ENCODE measurements at regions not wholly inside any gene's neighbourhood (a gene's known extent, or its start where the extent isn't known, plus 50 kb on each side); places are given as distances from the start of the nearest gene placed in this dataset.

DNA sequence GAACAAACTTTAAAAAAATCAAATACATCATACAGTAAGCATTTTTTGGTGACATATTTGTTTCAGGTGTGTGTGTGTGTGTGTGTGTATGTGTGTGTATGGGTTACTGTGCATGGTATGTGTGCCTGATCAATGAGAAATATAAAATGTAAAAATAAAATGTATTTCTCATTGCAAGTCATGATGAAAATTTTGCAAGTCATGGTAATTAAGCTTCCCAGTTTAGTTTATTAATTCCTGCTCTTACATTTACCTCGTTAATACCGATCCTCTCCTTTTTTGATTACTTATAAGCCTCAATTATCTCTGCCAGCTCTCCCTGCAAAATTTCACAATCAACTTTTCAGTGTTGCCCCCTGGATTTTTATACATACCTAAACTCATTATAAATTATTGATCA is 114.6 kb upstream of the ADGRL3 start:
- no peak overlapping the region for H3K27ac ChIP-seq
- no peak overlapping the region for H3K4me3 ChIP-seq

DNA sequence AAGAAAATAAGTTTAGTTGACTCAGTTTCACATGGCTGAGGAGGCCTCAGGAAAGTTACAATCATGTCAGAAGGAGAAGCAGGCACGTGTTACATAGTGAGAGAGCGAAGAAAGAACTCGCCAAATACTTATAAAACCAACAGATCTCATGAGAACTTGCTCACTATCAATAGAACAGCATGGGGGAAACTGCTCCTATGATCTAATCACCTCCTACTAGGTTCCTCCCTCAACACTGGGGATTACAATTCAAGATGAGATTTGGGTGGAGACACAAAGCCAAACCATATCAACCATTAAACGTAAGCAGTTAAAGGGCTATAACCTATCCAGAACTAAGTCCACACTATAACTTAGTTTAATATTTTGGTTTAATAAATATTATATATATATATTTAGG is 113.8 kb upstream of the ADGRL3 start:
- H3K27ac ChIP-seq: no peak overlapping the region

DNA sequence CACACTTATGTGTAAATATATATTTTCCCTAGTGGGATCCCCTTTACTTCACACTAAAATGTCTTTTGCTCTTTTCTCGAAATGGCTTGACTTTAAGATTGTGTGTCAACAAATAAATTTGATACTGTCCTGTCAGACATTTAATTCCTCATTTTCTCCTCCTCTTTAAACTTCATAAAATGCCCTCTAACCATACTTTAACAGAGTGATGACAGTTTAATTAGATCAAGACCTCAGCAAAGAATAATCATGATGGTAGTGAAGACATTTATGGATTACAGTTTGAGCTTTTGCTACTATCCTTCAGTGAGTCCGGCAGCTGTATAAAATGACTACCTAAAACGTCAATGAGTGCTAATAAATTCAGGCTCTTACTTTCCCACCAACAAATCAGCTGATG is 113.1 kb upstream of the ADGRL3 start:
- H3K4me3 ChIP-seq: no peak overlapping the region
- no peak overlapping the region for H3K27ac ChIP-seq

More for the DNA sequence above, 113.8 kb upstream of the ADGRL3 start:
- H3K4me3 ChIP-seq: no peak overlapping the region

DNA sequence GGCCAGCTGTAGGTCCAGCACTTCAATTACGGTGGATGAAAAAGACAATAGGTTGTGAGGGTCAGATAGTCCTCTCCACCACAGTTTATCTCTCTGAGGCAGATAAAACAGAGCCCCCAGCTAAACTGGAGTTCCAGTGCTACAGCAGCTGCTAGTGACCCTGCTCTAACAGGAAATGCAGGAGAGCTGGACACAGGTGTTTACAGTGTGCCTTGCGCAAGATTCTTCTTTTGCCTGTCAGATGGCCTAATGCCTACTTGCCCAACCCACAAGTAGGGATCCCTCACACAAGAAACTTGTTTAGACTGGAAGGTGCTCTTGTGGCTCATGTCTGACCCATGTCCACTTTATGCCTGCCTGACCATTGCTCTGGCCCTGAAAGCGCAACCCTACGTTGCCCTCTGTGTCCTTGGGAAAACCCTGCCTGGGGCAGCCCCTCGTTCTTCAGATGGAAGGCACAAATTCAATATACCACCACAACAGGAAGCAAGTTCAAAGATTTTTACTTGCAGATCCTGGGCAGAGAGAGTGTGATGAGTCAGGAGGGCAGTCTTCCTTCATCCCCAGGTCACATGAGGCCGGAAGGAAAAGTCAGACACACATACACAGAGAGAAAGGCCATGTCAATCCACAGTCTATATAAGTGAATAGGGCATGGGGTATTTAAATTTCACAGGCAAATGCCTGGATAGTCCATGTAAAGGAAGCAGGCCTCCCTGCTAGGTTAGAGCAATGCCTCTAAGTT is 105.1 kb upstream of the ADGRL3 start:
- Histone ChIP-seq H3K4me3 (no peak overlapping the region), H3K27ac (no peak overlapping the region)

DNA sequence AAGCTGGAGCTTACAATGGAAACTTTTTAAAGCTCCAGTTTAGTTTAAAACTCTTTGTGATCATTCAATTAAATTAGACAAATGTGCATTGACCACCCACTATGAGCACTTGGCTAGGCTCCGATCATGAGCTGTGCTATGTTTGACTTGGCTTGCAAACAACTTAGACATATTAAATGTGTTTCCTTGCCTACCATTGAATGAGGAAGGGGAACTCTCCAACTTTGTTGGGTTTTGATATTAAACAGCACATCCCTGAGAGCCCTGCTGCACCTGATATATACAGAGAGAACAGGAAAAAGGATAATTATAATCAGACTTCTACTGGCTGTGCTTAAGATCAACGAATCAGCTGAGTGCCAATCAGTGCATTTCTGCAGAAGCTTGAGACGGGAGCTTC is 71.4 kb upstream of the ADGRL3 start:
- no peak overlapping the region for H3K27ac ChIP-seq

DNA sequence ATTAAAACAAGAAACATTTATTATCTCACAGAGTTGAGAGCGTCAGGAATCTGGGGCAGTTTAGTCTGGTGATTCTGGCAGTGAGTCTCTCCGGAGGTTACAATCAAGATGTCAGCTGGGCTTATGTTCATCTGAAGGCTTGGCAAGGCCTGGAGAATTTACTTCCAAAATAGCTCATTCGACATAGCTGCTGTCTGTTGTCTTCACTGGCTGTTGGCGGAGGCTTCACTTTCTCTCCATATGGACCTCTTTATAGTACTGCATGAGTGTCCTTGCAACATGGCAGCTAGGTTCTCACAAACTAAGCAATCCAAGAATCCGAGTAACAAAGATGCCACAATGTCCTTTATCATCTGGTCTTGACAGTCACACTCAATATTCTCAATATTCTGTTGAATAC is 70.2 kb upstream of the ADGRL3 start:
- no peak overlapping the region for H3K4me3 ChIP-seq
- H3K27ac ChIP-seq: no peak overlapping the region

More for the DNA sequence above, 71.4 kb upstream of the ADGRL3 start:
- H3K4me3 ChIP-seq: no peak overlapping the region

DNA sequence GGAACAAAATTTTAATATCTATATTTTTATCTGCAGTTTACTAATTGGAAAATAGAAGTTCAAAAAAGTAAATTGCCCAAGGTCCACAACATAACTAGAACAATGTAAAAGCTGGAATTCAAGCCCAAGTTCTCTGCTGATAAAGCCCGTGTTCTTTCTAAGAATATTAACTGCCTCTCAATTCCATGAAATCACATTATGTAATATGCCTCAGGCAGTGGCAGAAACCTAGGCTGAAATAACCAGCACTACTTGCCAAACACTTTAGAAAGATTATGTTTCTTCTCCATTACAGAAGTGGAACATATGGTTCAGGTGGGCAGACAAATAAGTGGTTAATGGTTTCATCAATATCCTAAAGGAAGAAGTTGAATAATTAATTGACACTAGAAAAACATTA is 56.7 kb upstream of the ADGRL3 start:
- H3K27ac ChIP-seq: no peak overlapping the region
- no peak overlapping the region for H3K4me3 ChIP-seq

DNA sequence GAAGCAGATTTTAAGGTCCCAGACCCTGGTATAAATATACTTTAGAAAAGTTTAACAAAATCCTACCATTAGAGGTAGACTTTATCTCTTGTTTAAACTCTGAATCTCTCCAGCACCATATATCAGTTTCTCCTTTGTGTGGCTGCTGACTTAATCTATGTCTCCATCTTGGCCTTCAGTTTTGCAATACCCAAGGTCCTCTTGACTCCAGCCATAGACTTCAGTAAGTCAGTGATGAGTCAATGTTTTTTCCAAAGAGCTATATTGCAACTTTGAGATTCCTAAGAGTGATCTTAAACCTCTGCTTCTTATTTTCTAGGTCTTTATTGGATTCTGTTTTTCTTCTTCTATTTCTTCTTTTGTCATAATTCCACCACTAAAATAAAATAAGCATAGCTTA is 50.8 kb upstream of the ADGRL3 start:
- no peak overlapping the region for H3K27ac ChIP-seq
- H3K4me3 ChIP-seq: no peak overlapping the region

Measured in skin epidermis (tissue), 12 donors.